ENCODE measurements at regions not wholly inside any gene's neighbourhood (a gene's known extent, or its start where the extent isn't known, plus 50 kb on each side); places are given as distances from the start of the nearest gene placed in this dataset.
A peak's percentile ranks its signal among the peaks of the same experiment; 100 is the strongest.

DNA sequence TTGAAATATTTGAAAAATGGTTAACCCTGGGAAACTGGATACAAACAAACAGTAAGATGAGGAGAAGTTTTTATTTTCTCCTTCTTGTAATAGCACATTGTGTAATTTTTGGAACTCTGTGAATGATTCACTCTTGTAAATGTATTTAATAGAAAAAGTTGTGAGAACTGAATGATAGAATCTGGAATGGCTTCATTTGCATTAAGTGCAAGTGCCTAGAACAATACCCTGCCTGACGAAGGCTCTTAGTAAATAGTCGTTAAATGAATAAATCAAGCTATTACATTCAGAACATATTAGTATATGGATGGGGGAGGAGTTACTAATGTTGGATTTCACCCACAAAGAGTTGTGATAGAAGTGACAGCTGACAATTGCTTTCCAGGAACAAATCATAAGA, 442.5 kb downstream of the EFNA5 start:
- no peak for DNase-seq (ENCODE audit: low spot score)
- Histone ChIP-seq H3K27ac (no peak overlapping the region), H3K4me3 (no peak overlapping the region)
- TF ChIP-seq, protein P1, sequence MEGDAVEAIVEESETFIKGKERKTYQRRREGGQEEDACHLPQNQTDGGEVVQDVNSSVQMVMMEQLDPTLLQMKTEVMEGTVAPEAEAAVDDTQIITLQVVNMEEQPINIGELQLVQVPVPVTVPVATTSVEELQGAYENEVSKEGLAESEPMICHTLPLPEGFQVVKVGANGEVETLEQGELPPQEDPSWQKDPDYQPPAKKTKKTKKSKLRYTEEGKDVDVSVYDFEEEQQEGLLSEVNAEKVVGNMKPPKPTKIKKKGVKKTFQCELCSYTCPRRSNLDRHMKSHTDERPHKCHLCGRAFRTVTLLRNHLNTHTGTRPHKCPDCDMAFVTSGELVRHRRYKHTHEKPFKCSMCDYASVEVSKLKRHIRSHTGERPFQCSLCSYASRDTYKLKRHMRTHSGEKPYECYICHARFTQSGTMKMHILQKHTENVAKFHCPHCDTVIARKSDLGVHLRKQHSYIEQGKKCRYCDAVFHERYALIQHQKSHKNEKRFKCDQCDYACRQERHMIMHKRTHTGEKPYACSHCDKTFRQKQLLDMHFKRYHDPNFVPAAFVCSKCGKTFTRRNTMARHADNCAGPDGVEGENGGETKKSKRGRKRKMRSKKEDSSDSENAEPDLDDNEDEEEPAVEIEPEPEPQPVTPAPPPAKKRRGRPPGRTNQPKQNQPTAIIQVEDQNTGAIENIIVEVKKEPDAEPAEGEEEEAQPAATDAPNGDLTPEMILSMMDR (IDR thresholded peaks at IDR 0.05) = no peak

- Histone ChIP-seq H3K27ac (no peak overlapping the region), H3K4me3 (no peak overlapping the region)
- TF ChIP-seq, protein P1 (IDR thresholded peaks at IDR 0.05) = no peak
- DNase-seq (ENCODE audit: low spot score) = no peak
Observed at GRCh38 chr5:107224272-107224671, 446.5 kb downstream of the EFNA5 start.

- no peak for DNase-seq (ENCODE audit: low spot score)
- Histone ChIP-seq H3K4me3 (no peak overlapping the region), H3K27ac (no peak overlapping the region)
- TF ChIP-seq, protein P1 (IDR thresholded peaks at IDR 0.05) = no peak
Observed at GRCh38 chr5:107223066-107223465, 447.7 kb downstream of the EFNA5 start.

DNA sequence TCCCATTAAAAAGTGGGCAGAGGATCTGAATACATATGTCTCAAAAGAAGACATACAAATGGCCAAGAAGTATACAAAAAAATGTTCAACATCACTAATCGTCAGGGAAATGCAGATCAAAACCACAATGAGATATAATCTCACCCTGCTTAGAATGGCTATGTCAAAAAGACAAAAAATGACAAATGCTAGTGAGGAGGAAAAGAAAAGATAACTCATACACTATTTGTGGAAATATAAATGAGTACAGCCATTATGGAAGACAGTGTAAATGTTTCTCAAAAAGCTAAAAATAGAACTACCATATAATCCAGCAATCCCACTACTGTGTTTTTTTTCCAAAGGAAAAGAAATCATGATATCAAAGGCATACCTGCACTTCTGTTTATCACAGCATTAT, 450.7 kb downstream of the EFNA5 start:
- H3K27ac ChIP-seq = no peak overlapping the region
- H3K4me3 ChIP-seq = no peak overlapping the region
- TF ChIP-seq, protein P1 (IDR thresholded peaks at IDR 0.05) = no peak
- DNase-seq (ENCODE audit: low spot score) = no peak

DNA sequence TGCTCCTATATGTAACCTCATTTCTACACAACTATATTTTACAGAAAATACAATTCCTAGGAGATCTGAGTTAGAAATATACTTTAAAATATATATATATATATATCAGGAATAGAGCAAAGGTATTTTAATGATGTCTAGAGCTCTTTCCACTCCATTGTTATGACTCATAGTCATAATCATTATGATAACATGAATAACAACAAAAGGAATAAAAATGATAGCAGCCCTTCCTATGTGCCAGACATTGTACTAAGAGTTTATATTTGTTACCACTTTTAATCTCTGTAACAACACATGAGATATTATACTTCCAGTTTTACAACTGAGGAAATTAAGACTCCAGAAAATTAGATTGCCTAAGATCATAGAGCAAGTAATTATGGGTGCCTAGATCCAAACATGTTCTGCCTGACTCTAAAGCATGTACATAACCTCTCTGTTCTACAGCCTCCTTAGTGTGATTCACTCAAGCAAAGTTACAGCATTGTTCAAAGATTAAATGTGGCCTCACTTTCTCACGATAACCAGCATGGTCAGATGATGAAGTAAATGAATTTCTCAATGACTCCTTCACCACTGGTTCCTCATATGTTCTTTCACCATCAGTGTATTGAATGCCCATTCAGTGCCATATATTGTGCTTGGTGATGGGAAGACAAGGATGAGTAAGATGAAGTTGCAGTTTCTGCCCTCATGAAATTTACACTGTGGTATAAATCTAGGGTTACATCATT, 452.1 kb downstream of the EFNA5 start:
- TF ChIP-seq, protein P1 (IDR thresholded peaks at IDR 0.05) = no peak
- peak overlapping the region in 1 of 2 donors; percentile 42 for H3K27ac ChIP-seq
- DNase-seq (ENCODE audit: low spot score) = no peak
- H3K4me3 ChIP-seq = no peak overlapping the region

GRCh38 chr5:107217721-107218130, 453.0 kb downstream of the EFNA5 start:
- TF ChIP-seq, protein P1 (IDR thresholded peaks at IDR 0.05) = no peak
- Histone ChIP-seq H3K27ac (peak overlapping the region; percentile 42 to 71), H3K4me3 (no peak overlapping the region)
- DNase-seq (ENCODE audit: low spot score) = peak; percentile 86

- no peak for DNase-seq (ENCODE audit: low spot score)
- no peak overlapping the region for H3K4me3 ChIP-seq
- no peak overlapping the region for H3K27ac ChIP-seq
- TF ChIP-seq, protein P1 (IDR thresholded peaks at IDR 0.05) = no peak
Observed at GRCh38 chr5:107216587-107216986, 454.1 kb downstream of the EFNA5 start.
